IMR-90 (cell line): ENCODE measurements at regions not wholly inside any gene's neighbourhood (a gene's known extent, or its start where the extent isn't known, plus 50 kb on each side); places are given as distances from the start of the nearest gene placed in this dataset.
"Not testable (repeated sequence)": the region's sequence is repeated elsewhere in the genome, so short reads cannot be mapped to it uniquely, and the experiment has no call there.

Source experiments
- CTCF ChIP-seq: conservative IDR thresholded peaks from 2 replicates; pipeline ENCODE4 v1.5.1; 2012; ENCODE audit warnings: mild to moderate bottlenecking, low read depth, low read length, improper control_type of control experiment
- FOS ChIP-seq: fragments of 150-350 bp; IDR thresholded peaks from 2 replicates; pipeline ENCODE4 v1.6.1; 2016; ENCODE audit warnings: low read depth, low read length
- POLR2A ChIP-seq: IDR thresholded peaks from 2 replicates; pipeline ENCODE4 v1.6.1; 2012; ENCODE audit warnings: mild to moderate bottlenecking, low read depth, low read length
- RAD21 ChIP-seq: IDR thresholded peaks from 2 replicates; pipeline ENCODE4 v1.6.1; 2012; ENCODE audit warnings: low read length, improper control_type of control experiment
- USF2 ChIP-seq: fragments of 150-350 bp; IDR thresholded peaks from 2 replicates; pipeline ENCODE4 v1.6.1; 2017; ENCODE audit warnings: mild to moderate bottlenecking, antibody characterized with exemption, low read length, low read depth

- not testable (repeated sequence) for TF ChIP-seq POLR2A, CTCF, RAD21, USF2, FOS
Observed at GRCh38 chr9:66701411-66702377, 198.8 kb upstream of the ZNF658 start.
